ENCODE measurements at regions not wholly inside any gene's neighbourhood (a gene's known extent, or its start where the extent isn't known, plus 50 kb on each side); places are given as distances from the start of the nearest gene placed in this dataset.

DNA sequence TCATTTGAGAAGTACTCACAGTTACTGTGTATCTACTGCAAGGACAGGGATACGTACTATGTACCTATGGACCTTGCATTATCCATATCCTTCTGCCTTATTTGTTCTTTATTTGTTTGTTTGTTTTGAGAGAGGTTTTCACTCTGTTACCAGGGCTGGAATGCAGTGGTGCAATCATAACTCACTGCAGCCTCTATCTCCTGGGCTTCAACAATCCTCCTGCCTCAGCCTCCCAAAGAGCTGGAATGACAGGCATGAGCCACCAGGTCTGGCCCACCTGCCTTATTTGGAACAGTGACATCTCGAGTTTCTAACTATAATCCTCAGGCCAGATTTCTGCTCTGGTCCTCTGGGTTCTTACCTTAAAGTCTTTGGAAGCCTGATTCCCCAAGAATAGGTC lies 395.5 kb upstream of the PKN2 start:
- TF ChIP-seq, protein P1, sequence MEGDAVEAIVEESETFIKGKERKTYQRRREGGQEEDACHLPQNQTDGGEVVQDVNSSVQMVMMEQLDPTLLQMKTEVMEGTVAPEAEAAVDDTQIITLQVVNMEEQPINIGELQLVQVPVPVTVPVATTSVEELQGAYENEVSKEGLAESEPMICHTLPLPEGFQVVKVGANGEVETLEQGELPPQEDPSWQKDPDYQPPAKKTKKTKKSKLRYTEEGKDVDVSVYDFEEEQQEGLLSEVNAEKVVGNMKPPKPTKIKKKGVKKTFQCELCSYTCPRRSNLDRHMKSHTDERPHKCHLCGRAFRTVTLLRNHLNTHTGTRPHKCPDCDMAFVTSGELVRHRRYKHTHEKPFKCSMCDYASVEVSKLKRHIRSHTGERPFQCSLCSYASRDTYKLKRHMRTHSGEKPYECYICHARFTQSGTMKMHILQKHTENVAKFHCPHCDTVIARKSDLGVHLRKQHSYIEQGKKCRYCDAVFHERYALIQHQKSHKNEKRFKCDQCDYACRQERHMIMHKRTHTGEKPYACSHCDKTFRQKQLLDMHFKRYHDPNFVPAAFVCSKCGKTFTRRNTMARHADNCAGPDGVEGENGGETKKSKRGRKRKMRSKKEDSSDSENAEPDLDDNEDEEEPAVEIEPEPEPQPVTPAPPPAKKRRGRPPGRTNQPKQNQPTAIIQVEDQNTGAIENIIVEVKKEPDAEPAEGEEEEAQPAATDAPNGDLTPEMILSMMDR (conservative IDR thresholded peaks at IDR 0.05; ENCODE audit: low read depth, low read length), result no peak
- TF ChIP-seq EZH2 (IDR thresholded peaks at IDR 0.05; ENCODE audit: borderline replicate concordance, low read depth, low read length, poor library complexity, severe bottlenecking), result no peak

All from A673 (cell line).